ENCODE measurements at regions not wholly inside any gene's neighbourhood (a gene's known extent, or its start where the extent isn't known, plus 50 kb on each side); places are given as distances from the start of the nearest gene placed in this dataset.

- Histone ChIP-seq H3K4me3 (ENCODE audit: insufficient read depth, low read length, poor library complexity, severe bottlenecking) (no peak overlapping the region), H3K9ac (ENCODE audit: low read length) (no peak overlapping the region), H3K36me3 (ENCODE audit: low read length) (no peaks in the 10 kb centered on the region), H3K4me2 (ENCODE audit: low read depth, low read length, poor library complexity, severe bottlenecking) (no peak overlapping the region), H3K79me2 (ENCODE audit: insufficient read depth, low read length) (no peaks in the 10 kb centered on the region), H3K27me3 (ENCODE audit: low read length) (no peaks in the 10 kb centered on the region), H3K9me3 (ENCODE audit: insufficient read depth, low read length) (no peaks in the 10 kb centered on the region), H2AFZ (ENCODE audit: low read depth, low read length, severe bottlenecking) (no peak overlapping the region), H4K20me1 (ENCODE audit: low read depth, low read length) (no peaks in the 10 kb centered on the region), H3F3A (ENCODE audit: insufficient read depth) (no peaks in the 10 kb centered on the region), H3K9me2 (replicated peaks; ENCODE audit: insufficient read depth, low read length) (no peaks in the 10 kb centered on the region), H3K27ac (ENCODE audit: low read depth, low read length) (no peak overlapping the region)
- TF ChIP-seq, protein P1, sequence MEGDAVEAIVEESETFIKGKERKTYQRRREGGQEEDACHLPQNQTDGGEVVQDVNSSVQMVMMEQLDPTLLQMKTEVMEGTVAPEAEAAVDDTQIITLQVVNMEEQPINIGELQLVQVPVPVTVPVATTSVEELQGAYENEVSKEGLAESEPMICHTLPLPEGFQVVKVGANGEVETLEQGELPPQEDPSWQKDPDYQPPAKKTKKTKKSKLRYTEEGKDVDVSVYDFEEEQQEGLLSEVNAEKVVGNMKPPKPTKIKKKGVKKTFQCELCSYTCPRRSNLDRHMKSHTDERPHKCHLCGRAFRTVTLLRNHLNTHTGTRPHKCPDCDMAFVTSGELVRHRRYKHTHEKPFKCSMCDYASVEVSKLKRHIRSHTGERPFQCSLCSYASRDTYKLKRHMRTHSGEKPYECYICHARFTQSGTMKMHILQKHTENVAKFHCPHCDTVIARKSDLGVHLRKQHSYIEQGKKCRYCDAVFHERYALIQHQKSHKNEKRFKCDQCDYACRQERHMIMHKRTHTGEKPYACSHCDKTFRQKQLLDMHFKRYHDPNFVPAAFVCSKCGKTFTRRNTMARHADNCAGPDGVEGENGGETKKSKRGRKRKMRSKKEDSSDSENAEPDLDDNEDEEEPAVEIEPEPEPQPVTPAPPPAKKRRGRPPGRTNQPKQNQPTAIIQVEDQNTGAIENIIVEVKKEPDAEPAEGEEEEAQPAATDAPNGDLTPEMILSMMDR (IDR thresholded peaks at IDR 0.05; ENCODE audit: insufficient read depth, low read length, poor library complexity, severe bottlenecking): no peak
- no peak for TF ChIP-seq EZH2phosphoT487 (conservative IDR thresholded peaks at IDR 0.05; ENCODE audit: low read length)
These were observed 555.6 kb downstream of the CCDC85A start for GRCh38 chr2:56739413-56739812.

DNA sequence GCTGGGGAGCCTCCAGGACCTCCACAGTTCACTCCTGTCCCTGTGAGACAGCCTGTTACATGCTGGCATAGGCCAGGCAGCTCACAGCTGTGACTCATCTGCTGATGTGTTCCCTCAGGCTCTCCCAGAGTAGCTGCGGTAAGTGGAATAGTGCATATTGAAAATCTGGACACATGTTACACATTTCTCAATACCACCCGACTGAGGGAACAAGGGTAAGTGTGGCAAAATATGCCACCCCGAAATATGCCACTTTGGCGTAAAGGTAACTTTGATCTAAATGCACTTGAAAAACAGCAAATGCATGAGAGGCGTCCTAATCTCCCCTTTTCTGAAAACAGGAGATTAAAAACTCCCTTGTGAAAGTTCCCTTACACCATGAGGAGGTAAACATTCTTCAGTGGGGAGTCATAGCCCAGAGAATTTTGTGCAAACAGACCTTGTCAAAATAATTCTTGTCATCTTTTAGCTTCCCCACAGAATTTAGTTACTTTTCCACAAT, 557.9 kb downstream of the CCDC85A start:
- no peaks in the 10 kb centered on the region for H3K79me2 ChIP-seq (ENCODE audit: insufficient read depth, low read length)
- H3K36me3 ChIP-seq (ENCODE audit: low read length): no peaks in the 10 kb centered on the region
- H3K27ac ChIP-seq (ENCODE audit: low read depth, low read length): no peak overlapping the region
- no peaks in the 10 kb centered on the region for H3K9me3 ChIP-seq (ENCODE audit: insufficient read depth, low read length)
- H3K9ac ChIP-seq (ENCODE audit: low read length): no peak overlapping the region
- H3K9me2 ChIP-seq (replicated peaks; ENCODE audit: insufficient read depth, low read length): no peaks in the 10 kb centered on the region
- no peaks in the 10 kb centered on the region for H3K27me3 ChIP-seq (ENCODE audit: low read length)
- no peaks in the 10 kb centered on the region for H3F3A ChIP-seq (ENCODE audit: insufficient read depth)
- no peak overlapping the region for H2AFZ ChIP-seq (ENCODE audit: low read depth, low read length, severe bottlenecking)
- no peaks in the 10 kb centered on the region for H4K20me1 ChIP-seq (ENCODE audit: low read depth, low read length)
- H3K4me3 ChIP-seq (ENCODE audit: insufficient read depth, low read length, poor library complexity, severe bottlenecking): no peak overlapping the region
- no peak for TF ChIP-seq EZH2phosphoT487 (conservative IDR thresholded peaks at IDR 0.05; ENCODE audit: low read length)
- TF ChIP-seq, protein P1 (IDR thresholded peaks at IDR 0.05; ENCODE audit: insufficient read depth, low read length, poor library complexity, severe bottlenecking): no peak
- no peak overlapping the region for H3K4me2 ChIP-seq (ENCODE audit: low read depth, low read length, poor library complexity, severe bottlenecking)

DNA sequence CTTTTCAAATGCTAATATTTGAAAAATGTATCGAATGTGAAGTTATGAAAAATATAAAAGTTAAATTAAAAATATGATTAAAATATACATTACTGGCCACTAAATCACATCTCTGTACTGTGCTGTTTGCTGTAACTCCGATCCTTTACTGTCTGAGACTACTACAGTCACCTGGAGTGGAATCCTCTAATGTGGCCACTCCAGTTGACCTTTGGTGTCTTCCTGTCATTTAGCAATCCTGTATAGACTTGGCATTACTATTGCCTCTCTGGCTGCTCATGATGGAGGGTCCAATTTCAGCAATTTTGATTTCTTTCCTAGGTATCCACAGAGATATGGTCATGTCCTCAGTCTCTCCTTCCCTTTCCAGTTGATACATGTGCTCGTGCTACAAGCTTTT, 560.0 kb downstream of the CCDC85A start:
- Histone ChIP-seq H3K9me2 (replicated peaks; ENCODE audit: insufficient read depth, low read length) (no peaks in the 10 kb centered on the region), H2AFZ (ENCODE audit: low read depth, low read length, severe bottlenecking) (no peak overlapping the region), H3K4me3 (ENCODE audit: insufficient read depth, low read length, poor library complexity, severe bottlenecking) (no peak overlapping the region), H3K36me3 (ENCODE audit: low read length) (no peaks in the 10 kb centered on the region), H3K27me3 (ENCODE audit: low read length) (no peaks in the 10 kb centered on the region), H3F3A (ENCODE audit: insufficient read depth) (no peaks in the 10 kb centered on the region), H3K9ac (ENCODE audit: low read length) (no peak overlapping the region), H4K20me1 (ENCODE audit: low read depth, low read length) (no peaks in the 10 kb centered on the region), H3K4me2 (ENCODE audit: low read depth, low read length, poor library complexity, severe bottlenecking) (no peak overlapping the region), H3K27ac (ENCODE audit: low read depth, low read length) (no peak overlapping the region), H3K9me3 (ENCODE audit: insufficient read depth, low read length) (no peaks in the 10 kb centered on the region), H3K79me2 (ENCODE audit: insufficient read depth, low read length) (no peaks in the 10 kb centered on the region)
- no peak for TF ChIP-seq EZH2phosphoT487 (conservative IDR thresholded peaks at IDR 0.05; ENCODE audit: low read length)
- TF ChIP-seq, protein P1 (IDR thresholded peaks at IDR 0.05; ENCODE audit: insufficient read depth, low read length, poor library complexity, severe bottlenecking): no peak

Data from SU-DHL-6 (cell line).